ENCODE measurements at regions not wholly inside any gene's neighbourhood (a gene's known extent, or its start where the extent isn't known, plus 50 kb on each side); places are given as distances from the start of the nearest gene placed in this dataset.

GRCh38 chr9:38227656-38228055 is 158.6 kb upstream of the SHB start:
- peak; percentile 45 for FAIRE-seq
- TF ChIP-seq SPI1 (IDR thresholded peaks at IDR 0.05; ENCODE audit: low read depth, low read length) (no peak), POLR2A (IDR thresholded peaks at IDR 0.05; ENCODE audit: low read depth, low read length) (no peak), POU2F2 (IDR thresholded peaks at IDR 0.05; ENCODE audit: low read depth, low read length) (no peak), PAX5 (IDR thresholded peaks at IDR 0.05; ENCODE audit: insufficient read depth, low read length, severe bottlenecking) (no peak), TAF1 (IDR thresholded peaks at IDR 0.05; ENCODE audit: low read depth, low read length) (no peak), POLR2AphosphoS5 (IDR thresholded peaks at IDR 0.05; ENCODE audit: low read depth, low read length) (no peak)
- no peak for DNase-seq (ENCODE audit: insufficient read length, low spot score)

GRCh38 chr9:38227061-38227540 is 158.1 kb upstream of the SHB start:
- FAIRE-seq (peak; percentile 88), DNase-seq (ENCODE audit: insufficient read length, low spot score) (peak; percentile 43)
- TF ChIP-seq SPI1 (IDR thresholded peaks at IDR 0.05; ENCODE audit: low read depth, low read length) = no peak
- TF ChIP-seq POLR2A (IDR thresholded peaks at IDR 0.05; ENCODE audit: low read depth, low read length) = no peak
- TF ChIP-seq PAX5 (IDR thresholded peaks at IDR 0.05; ENCODE audit: insufficient read depth, low read length, severe bottlenecking) = no peak
- no peak for TF ChIP-seq TAF1 (IDR thresholded peaks at IDR 0.05; ENCODE audit: low read depth, low read length)
- no peak for TF ChIP-seq POLR2AphosphoS5 (IDR thresholded peaks at IDR 0.05; ENCODE audit: low read depth, low read length)
- no peak for TF ChIP-seq POU2F2 (IDR thresholded peaks at IDR 0.05; ENCODE audit: low read depth, low read length)

GRCh38 chr9:38226491-38226951 is 157.5 kb upstream of the SHB start:
- no peak for DNase-seq (ENCODE audit: insufficient read length, low spot score)
- no peak for TF ChIP-seq TAF1 (IDR thresholded peaks at IDR 0.05; ENCODE audit: low read depth, low read length)
- no peak for TF ChIP-seq SPI1 (IDR thresholded peaks at IDR 0.05; ENCODE audit: low read depth, low read length)

GRCh38 chr9:38224941-38225340 is 155.9 kb upstream of the SHB start:
- no peak for DNase-seq (ENCODE audit: insufficient read length, low spot score)
- FAIRE-seq = no peak

More at GRCh38 chr9:38226491-38226951, 157.5 kb upstream of the SHB start:
- no peak for FAIRE-seq

GRCh38 chr9:38216572-38216971 is 147.5 kb upstream of the SHB start:
- FAIRE-seq (no peak), DNase-seq (ENCODE audit: insufficient read length, low spot score) (no peak)
- TF ChIP-seq SPI1 (IDR thresholded peaks at IDR 0.05; ENCODE audit: low read depth, low read length) = no peak
- TF ChIP-seq PAX5 (IDR thresholded peaks at IDR 0.05; ENCODE audit: insufficient read depth, low read length, severe bottlenecking) = no peak
- TF ChIP-seq POLR2A (IDR thresholded peaks at IDR 0.05; ENCODE audit: low read depth, low read length) = no peak
- no peak for TF ChIP-seq POU2F2 (IDR thresholded peaks at IDR 0.05; ENCODE audit: low read depth, low read length)
- no peak for TF ChIP-seq POLR2AphosphoS5 (IDR thresholded peaks at IDR 0.05; ENCODE audit: low read depth, low read length)
- no peak for TF ChIP-seq TAF1 (IDR thresholded peaks at IDR 0.05; ENCODE audit: low read depth, low read length)

More at GRCh38 chr9:38224941-38225340, 155.9 kb upstream of the SHB start:
- no peak for TF ChIP-seq POLR2A (IDR thresholded peaks at IDR 0.05; ENCODE audit: low read depth, low read length)
- TF ChIP-seq POU2F2 (IDR thresholded peaks at IDR 0.05; ENCODE audit: low read depth, low read length) = no peak
- TF ChIP-seq SPI1 (IDR thresholded peaks at IDR 0.05; ENCODE audit: low read depth, low read length) = no peak
- no peak for TF ChIP-seq PAX5 (IDR thresholded peaks at IDR 0.05; ENCODE audit: insufficient read depth, low read length, severe bottlenecking)
- no peak for TF ChIP-seq POLR2AphosphoS5 (IDR thresholded peaks at IDR 0.05; ENCODE audit: low read depth, low read length)
- no peak for TF ChIP-seq TAF1 (IDR thresholded peaks at IDR 0.05; ENCODE audit: low read depth, low read length)

GRCh38 chr9:38215465-38215864 is 146.4 kb upstream of the SHB start:
- no peak for FAIRE-seq
- DNase-seq (ENCODE audit: insufficient read length, low spot score) = no peak

GRCh38 chr9:38214432-38214831 is 145.4 kb upstream of the SHB start:
- DNase-seq (ENCODE audit: insufficient read length, low spot score) (no peak), FAIRE-seq (no peak)
- TF ChIP-seq SPI1 (IDR thresholded peaks at IDR 0.05; ENCODE audit: low read depth, low read length) = no peak
- TF ChIP-seq TAF1 (IDR thresholded peaks at IDR 0.05; ENCODE audit: low read depth, low read length) = no peak
- TF ChIP-seq POLR2AphosphoS5 (IDR thresholded peaks at IDR 0.05; ENCODE audit: low read depth, low read length) = no peak
- no peak for TF ChIP-seq POU2F2 (IDR thresholded peaks at IDR 0.05; ENCODE audit: low read depth, low read length)
- TF ChIP-seq PAX5 (IDR thresholded peaks at IDR 0.05; ENCODE audit: insufficient read depth, low read length, severe bottlenecking) = no peak
- TF ChIP-seq POLR2A (IDR thresholded peaks at IDR 0.05; ENCODE audit: low read depth, low read length) = no peak

More at GRCh38 chr9:38215465-38215864, 146.4 kb upstream of the SHB start:
- no peak for TF ChIP-seq POLR2A (IDR thresholded peaks at IDR 0.05; ENCODE audit: low read depth, low read length)
- no peak for TF ChIP-seq TAF1 (IDR thresholded peaks at IDR 0.05; ENCODE audit: low read depth, low read length)
- no peak for TF ChIP-seq PAX5 (IDR thresholded peaks at IDR 0.05; ENCODE audit: insufficient read depth, low read length, severe bottlenecking)
- no peak for TF ChIP-seq POLR2AphosphoS5 (IDR thresholded peaks at IDR 0.05; ENCODE audit: low read depth, low read length)
- no peak for TF ChIP-seq SPI1 (IDR thresholded peaks at IDR 0.05; ENCODE audit: low read depth, low read length)
- no peak for TF ChIP-seq POU2F2 (IDR thresholded peaks at IDR 0.05; ENCODE audit: low read depth, low read length)

GRCh38 chr9:38213631-38214299 is 144.7 kb upstream of the SHB start:
- DNase-seq (ENCODE audit: insufficient read length, low spot score) = no peak
- FAIRE-seq = no peak
- TF ChIP-seq SPI1 (IDR thresholded peaks at IDR 0.05; ENCODE audit: low read depth, low read length) (no peak), TAF1 (IDR thresholded peaks at IDR 0.05; ENCODE audit: low read depth, low read length) (no peak), PAX5 (IDR thresholded peaks at IDR 0.05; ENCODE audit: insufficient read depth, low read length, severe bottlenecking) (no peak), POLR2AphosphoS5 (IDR thresholded peaks at IDR 0.05; ENCODE audit: low read depth, low read length) (no peak), POLR2A (IDR thresholded peaks at IDR 0.05; ENCODE audit: low read depth, low read length) (no peak), POU2F2 (IDR thresholded peaks at IDR 0.05; ENCODE audit: low read depth, low read length) (no peak)

- DNase-seq (ENCODE audit: insufficient read length, low spot score) (no peak), FAIRE-seq (no peak)
- no peak for TF ChIP-seq PAX5 (IDR thresholded peaks at IDR 0.05; ENCODE audit: insufficient read depth, low read length, severe bottlenecking)
- TF ChIP-seq SPI1 (IDR thresholded peaks at IDR 0.05; ENCODE audit: low read depth, low read length) = no peak
- TF ChIP-seq POU2F2 (IDR thresholded peaks at IDR 0.05; ENCODE audit: low read depth, low read length) = no peak
- no peak for TF ChIP-seq TAF1 (IDR thresholded peaks at IDR 0.05; ENCODE audit: low read depth, low read length)
- no peak for TF ChIP-seq POLR2A (IDR thresholded peaks at IDR 0.05; ENCODE audit: low read depth, low read length)
- no peak for TF ChIP-seq POLR2AphosphoS5 (IDR thresholded peaks at IDR 0.05; ENCODE audit: low read depth, low read length)
These were observed 143.0 kb upstream of the SHB start for GRCh38 chr9:38212016-38212415.
